CD4-positive, alpha-beta memory T cell (primary cell): ENCODE measurements at regions not wholly inside any gene's neighbourhood (a gene's known extent, or its start where the extent isn't known, plus 50 kb on each side); places are given as distances from the start of the nearest gene placed in this dataset.

Experiments used
- CTCF ChIA-PET: fragments of 350-600 bp; sonication (Branson Sonifier 250); formaldehyde crosslinking; loops from one replicate; lab custom pipeline; 2021; ENCODE audit warnings: inconsistent platforms; ENCODE audit not compliant: partially characterized antibody; lab: Charles Lee
- POLR2A ChIA-PET: fragments of 350-600 bp; sonication (Branson Sonifier 250); formaldehyde crosslinking; loops from one replicate; lab custom pipeline; 2021; ENCODE audit not compliant: partially characterized antibody; lab: Charles Lee
- DNase-seq, 5 donors: peaks; one replicate each; pipeline versions ENCODE4 v3.0.0 to v3.0.0-alpha.2; 2020 to 2022; ENCODE audit warnings: mixed read lengths in 1 of 5
- H3K27ac ChIP-seq: one replicate; pipeline ENCODE4 v1.7.0; 2013; ENCODE audit warnings: low read depth, low read length
- H3K27me3 ChIP-seq: 2 replicates; pipeline ENCODE4 v1.7.0; 2013; ENCODE audit warnings: mild to moderate bottlenecking, low read length, moderate library complexity; ENCODE audit not compliant: insufficient read depth
- H3K36me3 ChIP-seq: 2 replicates; pipeline ENCODE4 v1.7.0; 2013; ENCODE audit warnings: mild to moderate bottlenecking, low read length, moderate library complexity; ENCODE audit not compliant: insufficient read depth
- H3K4me1 ChIP-seq: 2 replicates; pipeline ENCODE4 v1.7.0; 2013; ENCODE audit warnings: mild to moderate bottlenecking, low read length, moderate library complexity; ENCODE audit not compliant: insufficient read depth
- H3K4me3 ChIP-seq, 2 donors: one replicate each; pipeline ENCODE4 v1.7.0; 2013; ENCODE audit warnings: low read length in 2 of 2, mild to moderate bottlenecking in 1 of 2
- H3K9me3 ChIP-seq, 2 donors: one replicate each; pipeline ENCODE4 v1.7.0; 2013; ENCODE audit warnings: low read length in 2 of 2, control low read depth in 1 of 2; ENCODE audit not compliant: control insufficient read depth in 1 of 2
- H3K27ac Mint-ChIP-seq, 7 donors: one replicate each; pipeline ENCODE4 v1.8.0; 2020 to 2021; ENCODE audit warnings: mixed read lengths in 7 of 7, mild to moderate bottlenecking in 6 of 7, inconsistent platforms in 3 of 7, moderate library complexity in 3 of 7
- H3K27me3 Mint-ChIP-seq, 2 donors: one replicate each; pipeline ENCODE4 v1.8.0; 2020 to 2021; ENCODE audit warnings: mixed read lengths in 2 of 2
- H3K36me3 Mint-ChIP-seq, 2 donors: one replicate each; pipeline ENCODE4 v1.8.0; 2020 to 2021; ENCODE audit warnings: mixed read lengths in 2 of 2, inconsistent platforms in 1 of 2, mild to moderate bottlenecking in 1 of 2
- H3K4me1 Mint-ChIP-seq, 4 donors: one replicate each; pipeline ENCODE4 v1.8.0; 2020 to 2021; ENCODE audit warnings: mixed read lengths in 4 of 4, mild to moderate bottlenecking in 1 of 4
- H3K4me3 Mint-ChIP-seq, 8 donors: one replicate each; pipeline ENCODE4 v1.8.0; 2020 to 2021; ENCODE audit warnings: mixed read lengths in 8 of 8, mild to moderate bottlenecking in 7 of 8, moderate library complexity in 6 of 8, inconsistent platforms in 3 of 8
- H3K9me3 Mint-ChIP-seq, 8 donors: one replicate each; pipeline ENCODE4 v1.8.0; 2020 to 2021; ENCODE audit warnings: mixed read lengths in 8 of 8, mild to moderate bottlenecking in 5 of 8, inconsistent platforms in 3 of 8, moderate library complexity in 1 of 8
- intact Hi-C: fragments of 100-400 bp; cut with micrococcal nuclease; formaldehyde crosslinking; loops from one replicate; pipeline ENCODE4 v1.15.1; 2023

DNA sequence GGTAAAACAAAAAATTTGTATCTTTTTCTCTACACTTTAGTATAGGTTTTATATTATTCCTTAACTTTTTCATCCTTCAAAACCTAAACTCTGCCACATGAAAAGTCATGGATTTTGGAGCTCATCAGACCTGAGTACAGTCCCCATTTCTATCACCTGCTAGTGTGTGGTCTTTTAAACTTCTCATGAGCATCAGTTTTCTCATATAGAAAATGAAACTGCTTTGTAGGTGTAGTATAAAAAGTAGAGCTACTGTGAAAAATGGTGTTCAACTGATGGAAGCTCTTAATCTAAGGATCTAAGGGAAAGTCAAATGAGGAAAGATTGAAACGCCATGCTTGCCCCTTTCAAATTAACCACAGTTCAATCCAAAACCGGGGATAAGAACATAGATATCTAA, 686.5 kb downstream of the MECOM start:
- Histone ChIP-seq H3K4me1 (no peaks in the 10 kb centered on the region), H3K27me3 (no peaks in the 10 kb centered on the region), H3K4me3 (no peak overlapping the region), H3K36me3 (no peaks in the 10 kb centered on the region), H3K27ac (no peak overlapping the region), H3K9me3 (no peaks in the 10 kb centered on the region)
- intact Hi-C loops: no loop called here
- no peaks in the 10 kb centered on the region for H3K4me1 Mint-ChIP-seq
- no peak for DNase-seq
- CTCF ChIA-PET: no interaction called here
- POLR2A ChIA-PET: no interaction called here
- no peaks in the 10 kb centered on the region for H3K36me3 Mint-ChIP-seq
- no peak overlapping the region for H3K27ac Mint-ChIP-seq
- no peak overlapping the region for H3K4me3 Mint-ChIP-seq
- no peaks in the 10 kb centered on the region for H3K9me3 Mint-ChIP-seq
- no peaks in the 10 kb centered on the region for H3K27me3 Mint-ChIP-seq

DNA sequence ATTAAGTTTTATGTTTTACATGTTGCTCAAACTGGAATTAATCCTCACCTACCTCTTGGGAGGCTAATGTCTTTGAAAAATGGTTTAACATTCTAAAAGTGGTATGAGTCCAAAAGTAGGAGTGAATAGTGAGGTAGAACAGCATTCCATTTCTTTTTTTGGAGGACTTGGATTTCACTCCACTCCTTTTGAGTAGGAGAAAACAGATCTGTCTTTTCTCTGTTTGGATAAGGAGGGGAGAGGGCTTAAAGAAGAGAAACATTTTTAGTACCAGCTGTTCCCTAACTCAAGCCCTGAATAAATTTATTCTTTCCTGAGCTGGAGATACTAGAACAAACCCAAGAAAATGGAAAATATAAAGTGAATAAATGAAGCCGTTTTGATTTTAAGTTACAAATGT, 687.9 kb downstream of the MECOM start:
- Histone ChIP-seq H3K9me3 (no peaks in the 10 kb centered on the region), H3K4me1 (no peaks in the 10 kb centered on the region), H3K4me3 (no peak overlapping the region), H3K27me3 (no peaks in the 10 kb centered on the region), H3K36me3 (no peaks in the 10 kb centered on the region), H3K27ac (no peak overlapping the region)
- no peak overlapping the region for H3K27ac Mint-ChIP-seq
- no peaks in the 10 kb centered on the region for H3K36me3 Mint-ChIP-seq
- no peaks in the 10 kb centered on the region for H3K27me3 Mint-ChIP-seq
- no peak for DNase-seq
- H3K4me3 Mint-ChIP-seq: no peak overlapping the region
- POLR2A ChIA-PET: no interaction called here
- intact Hi-C loops: no loop called here
- H3K4me1 Mint-ChIP-seq: no peaks in the 10 kb centered on the region
- CTCF ChIA-PET: no interaction called here
- peaks cover 0 to 3% (median 0%) of the 10 kb centered on the region in 8 donors for H3K9me3 Mint-ChIP-seq

DNA sequence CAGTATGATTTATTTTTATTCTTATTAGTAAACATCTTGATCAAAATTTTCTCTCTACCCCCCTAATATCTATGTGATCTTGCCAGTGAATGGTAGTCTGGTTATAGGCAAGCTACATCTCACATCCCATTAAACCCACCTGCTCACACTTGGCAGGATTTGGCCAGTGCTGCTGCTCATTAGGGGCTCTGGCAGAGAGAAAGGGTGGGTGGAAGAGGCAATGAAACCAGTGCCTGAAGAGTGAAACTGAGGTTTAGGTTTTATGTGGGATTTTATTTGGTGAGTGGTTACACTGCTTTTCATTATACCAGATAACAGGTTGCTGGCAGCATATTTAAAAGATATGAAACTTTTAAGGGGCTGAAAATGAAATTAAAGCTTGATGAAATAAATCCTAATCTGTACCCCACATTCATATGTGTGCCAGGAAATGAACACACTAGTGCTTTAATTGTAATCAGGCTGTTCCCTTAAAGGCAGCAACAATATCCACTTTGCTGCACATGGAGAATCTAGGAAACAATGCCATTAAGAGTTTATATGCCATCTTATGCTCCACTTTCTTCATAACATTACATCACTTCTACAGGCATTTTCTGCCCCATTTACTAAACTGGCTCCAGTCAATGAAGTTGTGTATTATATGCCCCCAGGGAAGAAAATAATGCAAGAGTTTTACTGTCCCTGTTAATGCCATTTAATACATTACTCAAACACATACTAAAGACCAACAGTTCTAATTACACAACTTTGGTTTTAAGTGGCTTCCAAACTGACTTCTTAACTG, 688.7 kb downstream of the MECOM start:
- Mint-ChIP-seq H3K27me3 (no peaks in the 10 kb centered on the region), H3K36me3 (no peaks in the 10 kb centered on the region), H3K27ac (no peak overlapping the region), H3K4me3 (no peak overlapping the region), H3K4me1 (no peaks in the 10 kb centered on the region), H3K9me3 (peaks cover 0 to 4% (median 0%) of the 10 kb centered on the region in 8 donors)
- Histone ChIP-seq H3K27ac (no peak overlapping the region), H3K9me3 (no peaks in the 10 kb centered on the region), H3K4me3 (no peak overlapping the region), H3K36me3 (no peaks in the 10 kb centered on the region), H3K4me1 (no peaks in the 10 kb centered on the region), H3K27me3 (no peaks in the 10 kb centered on the region)
- POLR2A ChIA-PET: no interaction called here
- CTCF ChIA-PET: no interaction called here
- DNase-seq: no peak
- intact Hi-C loops: no loop called here

DNA sequence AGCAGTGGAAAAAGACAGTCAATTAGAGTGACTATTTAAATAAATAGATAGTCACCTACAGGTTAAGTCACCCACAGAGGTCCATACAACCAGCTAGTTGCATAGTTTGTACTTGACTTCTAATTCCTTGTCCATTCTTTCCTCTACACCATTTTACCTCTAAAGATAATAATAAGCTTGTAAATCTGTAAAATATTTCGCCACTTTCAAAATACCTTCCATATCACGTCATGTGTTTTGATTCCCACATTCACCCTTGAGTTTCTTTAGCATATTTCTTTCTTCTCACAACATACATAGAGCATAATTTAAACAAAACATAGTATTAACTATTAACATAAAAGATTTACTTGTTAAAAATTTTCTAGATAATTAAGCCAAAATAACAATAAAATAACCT, 689.6 kb downstream of the MECOM start:
- no peak overlapping the region for H3K27ac Mint-ChIP-seq
- H3K27me3 Mint-ChIP-seq: no peaks in the 10 kb centered on the region
- H3K9me3 Mint-ChIP-seq: peaks cover 0 to 4% (median 0%) of the 10 kb centered on the region in 8 donors
- DNase-seq: no peak
- intact Hi-C loops: no loop called here
- Histone ChIP-seq H3K4me1 (no peaks in the 10 kb centered on the region), H3K36me3 (no peaks in the 10 kb centered on the region), H3K27ac (no peak overlapping the region), H3K9me3 (no peaks in the 10 kb centered on the region), H3K27me3 (no peaks in the 10 kb centered on the region), H3K4me3 (no peak overlapping the region)
- POLR2A ChIA-PET: no interaction called here
- H3K36me3 Mint-ChIP-seq: no peaks in the 10 kb centered on the region
- H3K4me1 Mint-ChIP-seq: no peaks in the 10 kb centered on the region
- H3K4me3 Mint-ChIP-seq: no peak overlapping the region
- CTCF ChIA-PET: no interaction called here

DNA sequence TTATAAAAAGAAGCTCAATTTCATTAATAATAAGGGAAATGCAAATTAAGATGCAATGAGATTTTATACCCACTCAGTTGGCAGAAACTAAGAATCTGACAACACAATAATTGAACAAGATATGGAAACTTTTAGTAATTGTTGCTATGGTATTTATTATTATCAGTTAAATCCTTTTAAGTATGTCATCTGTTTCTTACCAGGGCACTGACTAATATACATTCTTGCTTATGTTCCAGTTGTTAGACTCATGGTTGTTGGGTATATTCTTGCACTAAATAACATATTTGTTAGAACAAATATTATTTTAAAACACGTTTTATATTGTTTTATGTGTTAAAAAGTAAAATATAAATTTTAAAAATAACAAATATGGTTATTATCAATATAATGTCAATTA, 690.3 kb downstream of the MECOM start:
- no peaks in the 10 kb centered on the region for H3K36me3 ChIP-seq
- H3K4me1 ChIP-seq: no peaks in the 10 kb centered on the region
- Mint-ChIP-seq H3K4me1 (no peaks in the 10 kb centered on the region), H3K27ac (no peak overlapping the region), H3K4me3 (no peak overlapping the region), H3K9me3 (peaks cover 0 to 4% (median under 1%) of the 10 kb centered on the region in 8 donors), H3K27me3 (no peaks in the 10 kb centered on the region), H3K36me3 (no peaks in the 10 kb centered on the region)
- no peak for DNase-seq
- intact Hi-C loops: no loop called here
- H3K9me3 ChIP-seq: no peaks in the 10 kb centered on the region
- H3K27me3 ChIP-seq: no peaks in the 10 kb centered on the region
- CTCF ChIA-PET: no interaction called here
- no peak overlapping the region for H3K4me3 ChIP-seq
- no peak overlapping the region for H3K27ac ChIP-seq
- POLR2A ChIA-PET: no interaction called here

DNA sequence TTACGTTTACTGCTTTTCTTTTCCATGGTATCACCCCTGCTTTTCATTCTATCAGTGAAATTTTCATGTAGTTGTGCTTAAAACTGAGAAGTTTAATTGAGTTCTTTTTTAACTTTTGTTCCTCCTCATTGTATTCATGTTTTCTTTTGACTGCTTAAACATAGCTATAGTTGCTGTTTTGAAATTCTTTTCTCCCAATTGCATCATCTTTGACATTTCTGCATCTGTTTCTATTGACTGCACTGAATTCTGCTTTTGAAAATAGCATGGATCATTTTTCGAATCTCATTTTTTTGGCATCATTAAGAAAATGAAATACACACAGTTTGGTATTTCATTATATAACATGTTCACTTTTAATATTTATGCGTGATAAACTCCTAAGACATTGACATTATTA, 694.9 kb downstream of the MECOM start:
- no peaks in the 10 kb centered on the region for H3K4me1 ChIP-seq
- Mint-ChIP-seq H3K36me3 (no peaks in the 10 kb centered on the region), H3K27ac (no peak overlapping the region), H3K9me3 (peaks cover 0 to 5% (median 3%) of the 10 kb centered on the region in 8 donors), H3K27me3 (no peaks in the 10 kb centered on the region), H3K4me3 (no peak overlapping the region), H3K4me1 (no peaks in the 10 kb centered on the region)
- H3K27ac ChIP-seq: no peak overlapping the region
- no peak for DNase-seq
- H3K9me3 ChIP-seq: no peaks in the 10 kb centered on the region
- no peaks in the 10 kb centered on the region for H3K27me3 ChIP-seq
- CTCF ChIA-PET: no interaction called here
- intact Hi-C loops: no loop called here
- H3K36me3 ChIP-seq: no peaks in the 10 kb centered on the region
- H3K4me3 ChIP-seq: no peak overlapping the region
- POLR2A ChIA-PET: no interaction called here

DNA sequence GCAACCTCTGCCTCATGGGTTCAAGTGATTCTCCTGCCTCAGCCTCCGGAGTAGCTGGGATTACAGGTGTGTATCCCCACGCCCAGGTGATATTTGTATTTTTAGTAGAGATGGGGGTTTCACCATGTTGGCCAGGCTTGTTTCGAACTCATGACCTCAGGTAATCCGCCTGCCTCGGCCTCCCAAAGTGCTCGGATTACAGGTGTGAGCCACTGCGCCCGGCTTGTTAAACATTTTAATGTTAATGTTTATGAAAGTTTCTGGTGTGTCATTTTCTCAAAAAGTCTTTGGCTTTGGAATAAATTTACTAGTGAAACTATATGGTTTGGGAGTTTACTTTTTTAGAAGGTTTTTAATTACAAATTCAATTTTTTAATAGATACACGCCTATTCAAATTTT, 698.8 kb downstream of the MECOM start:
- Mint-ChIP-seq H3K27ac (no peak overlapping the region), H3K4me3 (no peak overlapping the region), H3K4me1 (no peaks in the 10 kb centered on the region), H3K27me3 (no peaks in the 10 kb centered on the region), H3K36me3 (no peaks in the 10 kb centered on the region), H3K9me3 (peaks cover 0 to 5% (median 0%) of the 10 kb centered on the region in 8 donors)
- ChIA-PET POLR2A (no interaction called here), CTCF (no interaction called here)
- Histone ChIP-seq H3K36me3 (no peaks in the 10 kb centered on the region), H3K27ac (no peak overlapping the region), H3K4me1 (no peaks in the 10 kb centered on the region), H3K9me3 (no peaks in the 10 kb centered on the region), H3K4me3 (no peak overlapping the region), H3K27me3 (no peaks in the 10 kb centered on the region)
- no peak for DNase-seq
- intact Hi-C loops: no loop called here
